ENCODE measurements at regions not wholly inside any gene's neighbourhood (a gene's known extent, or its start where the extent isn't known, plus 50 kb on each side); places are given as distances from the start of the nearest gene placed in this dataset.
A peak's percentile ranks its signal among the peaks of the same experiment; 100 is the strongest.

GRCh38 chr5:60510049-60510448 lies 189.9 kb downstream of the DEPDC1B start:
- Histone ChIP-seq H2BK5ac (ENCODE audit: low read depth, low read length, poor library complexity, severe bottlenecking) (no peak overlapping the region), H2BK20ac (ENCODE audit: low read depth, low read length) (no peak overlapping the region), H2BK15ac (ENCODE audit: low read depth, low read length) (no peak overlapping the region), H2AK9ac (replicated peaks; ENCODE audit: low read depth, low read length, poor library complexity) (no peak overlapping the region), H3K23ac (ENCODE audit: low read depth, low read length) (no peak overlapping the region), H3K18ac (ENCODE audit: low read depth, low read length) (no peak overlapping the region), H2AFZ (replicated peaks; ENCODE audit: low read length, poor library complexity) (no peak overlapping the region), H3K79me1 (ENCODE audit: low read depth in 1 of 2, low read length in 2 of 2) (no peaks in the 10 kb centered on the region), H3K36me3 (ENCODE audit: control insufficient read depth, insufficient read depth, low read length) (no peaks in the 10 kb centered on the region), H3K56ac (ENCODE audit: extremely low read depth, insufficient read depth, low read length) (no peak overlapping the region), H3K27ac (ENCODE audit: insufficient read depth, low read length) (no peak overlapping the region), H3K9me1 (ENCODE audit: insufficient read depth, low read length) (no peaks in the 10 kb centered on the region), H3K14ac (replicated peaks; ENCODE audit: low read depth, low read length) (0 out of 2 replicates have a peak overlapping the region, but pooled peaks have one; percentile 30), H3K4me1 (ENCODE audit: control insufficient read depth, insufficient read depth, low read length) (no peaks in the 10 kb centered on the region), H4K20me1 (ENCODE audit: insufficient read depth, low read length) (no peaks in the 10 kb centered on the region), H3K9ac (ENCODE audit: low read depth, low read length) (no peak overlapping the region), H4K8ac (ENCODE audit: low read depth in 2 of 2, low read length in 2 of 2) (no peak overlapping the region), H2AK5ac (ENCODE audit: low read depth, low read length) (no peak overlapping the region), H3K4ac (ENCODE audit: low read depth, low read length) (no peak overlapping the region), H2BK120ac (ENCODE audit: low read depth, low read length) (no peak overlapping the region), H3K9me3 (ENCODE audit: control insufficient read depth, insufficient read depth, low read length) (no peaks in the 10 kb centered on the region), H3K4me2 (ENCODE audit: low read depth, low read length) (no peak overlapping the region), H4K5ac (ENCODE audit: low read depth, low read length) (no peak overlapping the region), H4K91ac (ENCODE audit: insufficient read depth, low read depth, low read length) (no peak overlapping the region), H3K27me3 (ENCODE audit: control insufficient read depth, insufficient read depth, low read length) (no peaks in the 10 kb centered on the region), H3K4me3 (ENCODE audit: insufficient read depth, low read depth, low read length) (no peak overlapping the region)
- ATAC-seq (ENCODE audit: low read depth) (no peak), DNase-seq (no peak)
- POLR2A ChIA-PET (ENCODE audit: unreplicated experiment): no interaction called here
- dilution Hi-C loops (cut with HindIII; ENCODE audit: low sequenced_read_pairs, unreplicated experiment) (no loop called here), intact Hi-C loops (cut with micrococcal nuclease) (no loop called here), in situ Hi-C loops (cut with MboI; ENCODE audit: low sequenced_read_pairs) (no loop called here)
- CTCF ChIA-PET: interaction anchor here (0.6 kb wide), 1 partner anchor 11 kb away, joined by 3 read pairs; no protein-coding TSS in a partner anchor
- BruUV-seq (replicated peaks): no TSS peak
- TF ChIP-seq MXI1 (IDR thresholded peaks at IDR 0.05; ENCODE audit: borderline replicate concordance, low read depth, low read length) (no peak), SMC3 (IDR thresholded peaks at IDR 0.05; ENCODE audit: low read depth, low read length) (no peak), RFX5 (IDR thresholded peaks at IDR 0.05; ENCODE audit: low read depth, low read length) (no peak), NFE2L2 (IDR thresholded peaks at IDR 0.05; ENCODE audit: low read depth, low read length) (no peak), CEBPB (IDR thresholded peaks at IDR 0.05; ENCODE audit: low read depth, low read length) (no peak), BHLHE40 (IDR thresholded peaks at IDR 0.05; ENCODE audit: low read depth, low read length) (no peak), ELK1 (IDR thresholded peaks at IDR 0.05; ENCODE audit: borderline replicate concordance, low read depth, low read length) (no peak), MAFK (IDR thresholded peaks at IDR 0.05; ENCODE audit: low read depth, low read length) (no peak), RAD21 (IDR thresholded peaks at IDR 0.05; ENCODE audit: low read length) (no peak), USF2 (IDR thresholded peaks at IDR 0.05; ENCODE audit: low read depth, low read length) (no peak), CTCF (conservative IDR thresholded peaks at IDR 0.05; ENCODE audit: low read depth, low read length) (no peak), RCOR1 (IDR thresholded peaks at IDR 0.05; ENCODE audit: insufficient replicate concordance, low read length) (no peak), CHD1 (IDR thresholded peaks at IDR 0.05; ENCODE audit: low read depth, low read length) (no peak), FOS (IDR thresholded peaks at IDR 0.05; ENCODE audit: low read depth, low read length) (no peak), MAZ (IDR thresholded peaks at IDR 0.05; ENCODE audit: borderline replicate concordance, low read depth, low read length) (no peak), POLR2A (IDR thresholded peaks at IDR 0.05; ENCODE audit: low read depth, low read length) (no peak)
- no CpG with 5 or more reads among the region's 3 CpGs for WGBS, 2 experiments (ENCODE audit: extremely low coverage in 2 of 2, insufficient read length in 1 of 2)
